HG02943 (cell line): ENCODE measurements at regions not wholly inside any gene's neighbourhood (a gene's known extent, or its start where the extent isn't known, plus 50 kb on each side); places are given as distances from the start of the nearest gene placed in this dataset.
"Not testable (repeated sequence)": the region's sequence is repeated elsewhere in the genome, so short reads cannot be mapped to it uniquely, and the experiment has no call there.

ENCODE experiments used
- ATAC-seq: cut with Tn5 transposase; IDR thresholded peaks from one replicate; pipeline ENCODE4 v1.9.1; 2021; ENCODE audit warnings: mild to moderate bottlenecking, low read depth, moderate library complexity; ENCODE audit not compliant: unreplicated experiment

- ATAC-seq, result no peak
These were observed 526.4 kb downstream of the LRRIQ3 start for GRCh38 chr1:73671530-73671929.

- ATAC-seq, result not testable (repeated sequence)
These were observed 530.0 kb downstream of the LRRIQ3 start for GRCh38 chr1:73667959-73668358.

- ATAC-seq, result no peak
These were observed 535.5 kb downstream of the LRRIQ3 start for GRCh38 chr1:73662526-73662925.

- ATAC-seq, result no peak
These were observed 538.8 kb downstream of the LRRIQ3 start for GRCh38 chr1:73659136-73659535.

GRCh38 chr1:73654714-73655113 lies 543.3 kb downstream of the LRRIQ3 start:
- ATAC-seq, result no peak

- ATAC-seq, result no peak
These were observed 553.8 kb downstream of the LRRIQ3 start for GRCh38 chr1:73644198-73644597.

GRCh38 chr1:73639494-73639893 lies 558.5 kb downstream of the LRRIQ3 start:
- ATAC-seq, result no peak

GRCh38 chr1:73637264-73637663 lies 560.7 kb downstream of the LRRIQ3 start:
- ATAC-seq, result no peak

- ATAC-seq, result no peak
These were observed 563.0 kb downstream of the LRRIQ3 start for GRCh38 chr1:73635021-73635420.

GRCh38 chr1:73627723-73628122 lies 570.3 kb downstream of the LRRIQ3 start:
- ATAC-seq, result no peak

GRCh38 chr1:73626326-73626725 lies 571.6 kb downstream of the LRRIQ3 start:
- no peak for ATAC-seq

- no peak for ATAC-seq
These were observed 574.0 kb downstream of the LRRIQ3 start for GRCh38 chr1:73623946-73624345.

GRCh38 chr1:73617145-73617544 lies 580.8 kb downstream of the LRRIQ3 start:
- ATAC-seq, result no peak

- ATAC-seq, result no peak
These were observed 586.3 kb downstream of the LRRIQ3 start for GRCh38 chr1:73611681-73612080.

GRCh38 chr1:73604739-73605138 lies 593.2 kb downstream of the LRRIQ3 start:
- ATAC-seq, result no peak

GRCh38 chr1:73604211-73604610 lies 593.8 kb downstream of the LRRIQ3 start:
- no peak for ATAC-seq

GRCh38 chr1:73593804-73594203 lies 604.2 kb downstream of the LRRIQ3 start:
- no peak for ATAC-seq

- no peak for ATAC-seq
These were observed 604.6 kb downstream of the LRRIQ3 start for GRCh38 chr1:73593364-73593763.

- no peak for ATAC-seq
These were observed 610.9 kb downstream of the LRRIQ3 start for GRCh38 chr1:73587080-73587479.

- no peak for ATAC-seq
These were observed 620.8 kb downstream of the LRRIQ3 start for GRCh38 chr1:73577206-73577605.

GRCh38 chr1:73576083-73576482 lies 621.9 kb downstream of the LRRIQ3 start:
- ATAC-seq, result no peak

GRCh38 chr1:73564294-73564693 lies 633.7 kb downstream of the LRRIQ3 start:
- ATAC-seq, result no peak

- no peak for ATAC-seq
These were observed 641.7 kb downstream of the LRRIQ3 start for GRCh38 chr1:73556270-73556669.
